ENCODE measurements at regions not wholly inside any gene's neighbourhood (a gene's known extent, or its start where the extent isn't known, plus 50 kb on each side); places are given as distances from the start of the nearest gene placed in this dataset.
"Not testable (repeated sequence)": the region's sequence is repeated elsewhere in the genome, so short reads cannot be mapped to it uniquely, and the experiment has no call there.

DNA sequence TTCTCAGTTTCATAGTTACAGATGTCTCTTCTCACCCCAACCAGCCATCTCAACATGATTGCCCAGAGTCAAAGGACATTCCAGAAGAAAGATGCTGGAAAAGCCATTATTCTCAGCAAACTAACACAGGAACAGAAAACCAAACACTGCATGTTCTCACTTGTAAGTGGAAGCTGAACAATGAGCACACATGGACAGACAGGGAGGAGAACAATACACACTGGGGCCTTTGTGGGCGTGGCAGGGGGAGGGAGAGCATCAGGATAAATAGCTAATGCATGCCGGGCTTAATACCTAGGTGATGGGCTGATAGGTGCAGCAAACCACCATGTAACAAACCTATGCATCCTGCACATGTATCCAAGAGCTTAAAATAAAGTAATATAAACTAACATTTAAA, 437.8 kb upstream of the TUSC1 start:
- TF ChIP-seq CTCF (conservative IDR thresholded peaks at IDR 0.05; ENCODE audit: low read length); EZH2phosphoT487 (IDR thresholded peaks at IDR 0.05; ENCODE audit: borderline replicate concordance): not testable (repeated sequence)
